GM21390 (cell line): ENCODE measurements at regions not wholly inside any gene's neighbourhood (a gene's known extent, or its start where the extent isn't known, plus 50 kb on each side); places are given as distances from the start of the nearest gene placed in this dataset.

ENCODE experiments used
- ATAC-seq: cut with Tn5 transposase; IDR thresholded peaks from one replicate; pipeline ENCODE4 v1.9.1; 2021; ENCODE audit not compliant: unreplicated experiment

DNA sequence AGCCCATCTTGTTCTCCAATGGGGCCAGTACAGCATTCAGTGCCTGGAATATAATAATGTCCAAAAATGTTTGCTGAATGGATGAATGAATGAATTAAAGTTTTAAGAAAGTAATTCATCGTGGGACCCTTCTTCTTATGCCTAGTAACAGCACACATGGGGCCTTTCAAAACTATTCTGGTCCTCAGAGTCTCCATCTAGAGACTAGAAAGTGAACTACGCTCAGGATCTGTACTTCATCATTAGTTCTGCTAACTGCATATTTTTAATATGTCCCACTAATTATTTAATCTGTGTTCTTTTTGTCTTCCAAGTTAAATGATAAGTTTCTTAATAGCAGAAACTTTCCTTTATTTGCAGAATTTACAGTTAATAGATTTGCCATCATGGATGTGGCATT lies 172.5 kb downstream of the SMAD2 start:
- no peak for ATAC-seq

DNA sequence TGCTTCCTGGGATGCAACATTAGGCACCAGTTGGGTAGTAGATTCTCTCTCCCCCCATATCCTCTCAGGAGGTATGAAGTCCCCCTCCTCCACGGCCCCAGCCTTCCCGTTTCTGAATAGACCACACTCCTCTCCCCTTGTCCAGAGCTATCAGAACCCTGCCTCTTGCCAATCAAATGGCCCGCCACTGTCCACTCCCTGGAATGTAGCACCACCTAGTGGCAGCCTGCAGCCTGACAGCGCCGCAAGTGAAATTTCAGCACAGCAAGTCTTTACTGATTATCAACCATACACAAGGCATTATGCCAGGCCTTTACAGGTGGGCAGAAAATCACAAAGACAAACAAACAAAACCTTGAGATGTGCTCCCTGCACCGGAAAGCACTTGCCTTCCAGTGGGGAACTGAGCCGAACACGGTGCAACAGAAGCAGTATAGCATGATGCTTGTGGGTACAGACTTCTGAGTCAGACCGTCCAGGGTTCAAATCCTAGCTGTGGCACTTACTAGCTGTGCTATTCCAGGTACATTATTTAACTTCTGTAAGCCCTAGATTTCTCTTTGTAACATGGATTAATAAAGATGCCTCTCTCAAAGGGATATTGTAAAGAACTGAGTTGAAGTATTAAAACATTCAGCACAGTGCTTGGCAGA lies 174.0 kb downstream of the SMAD2 start:
- no peak for ATAC-seq

DNA sequence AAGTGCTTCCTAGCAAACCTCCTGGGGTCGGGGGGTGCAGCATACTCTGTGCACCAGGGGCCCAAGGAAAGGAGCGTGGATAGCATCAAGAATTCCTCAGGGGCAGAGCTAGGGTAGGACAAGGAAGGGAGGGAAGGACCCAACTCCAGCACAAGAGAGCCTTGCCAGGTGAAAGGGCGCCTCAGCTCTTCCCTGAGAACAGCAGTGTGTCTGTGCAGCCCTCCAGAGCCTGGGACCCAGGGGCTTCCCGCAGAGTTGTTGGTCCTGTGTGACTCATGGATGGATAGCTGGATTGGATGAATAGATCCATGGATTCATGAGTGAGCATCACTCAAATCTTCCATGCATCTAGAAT lies 175.4 kb downstream of the SMAD2 start:
- ATAC-seq, result no peak

DNA sequence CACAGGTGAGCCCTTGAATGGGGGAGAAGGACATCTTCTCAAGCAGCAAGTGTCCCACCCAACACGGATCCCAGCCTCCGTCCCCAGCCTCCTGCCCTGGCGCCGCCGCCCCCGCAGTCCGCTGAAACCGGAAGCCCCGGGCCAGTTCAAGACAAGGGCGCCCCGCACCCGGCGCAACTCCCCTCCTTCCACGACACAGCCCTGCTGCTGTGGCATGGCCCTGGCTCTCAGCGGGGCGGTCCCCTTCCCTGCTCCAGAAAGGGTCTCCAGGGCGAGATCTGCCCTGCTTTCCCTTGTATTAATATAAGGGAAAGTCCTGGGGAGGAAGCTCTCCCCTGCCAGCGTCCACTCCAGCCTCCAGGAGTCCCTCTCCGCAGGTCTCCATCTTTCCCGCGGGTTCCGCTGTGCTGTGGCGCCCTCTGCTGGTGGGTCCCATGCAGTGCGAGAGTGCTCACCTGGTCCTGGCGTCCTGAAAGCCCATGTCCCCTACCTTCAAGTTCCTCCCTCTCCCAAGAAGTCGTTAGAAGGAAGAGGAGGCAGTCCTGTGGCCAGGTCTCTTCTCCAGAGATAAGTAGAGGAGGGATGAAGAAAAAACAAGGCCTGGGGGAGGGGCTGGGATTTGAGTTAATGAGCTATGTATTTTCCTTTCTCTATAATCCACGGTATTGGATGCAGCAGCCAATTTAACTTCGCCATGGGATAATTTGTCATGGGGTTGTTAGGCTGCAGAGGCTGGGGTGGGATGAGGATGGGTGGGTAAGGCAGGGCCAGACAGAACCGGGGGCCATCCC lies 176.0 kb downstream of the SMAD2 start:
- ATAC-seq, result no peak

DNA sequence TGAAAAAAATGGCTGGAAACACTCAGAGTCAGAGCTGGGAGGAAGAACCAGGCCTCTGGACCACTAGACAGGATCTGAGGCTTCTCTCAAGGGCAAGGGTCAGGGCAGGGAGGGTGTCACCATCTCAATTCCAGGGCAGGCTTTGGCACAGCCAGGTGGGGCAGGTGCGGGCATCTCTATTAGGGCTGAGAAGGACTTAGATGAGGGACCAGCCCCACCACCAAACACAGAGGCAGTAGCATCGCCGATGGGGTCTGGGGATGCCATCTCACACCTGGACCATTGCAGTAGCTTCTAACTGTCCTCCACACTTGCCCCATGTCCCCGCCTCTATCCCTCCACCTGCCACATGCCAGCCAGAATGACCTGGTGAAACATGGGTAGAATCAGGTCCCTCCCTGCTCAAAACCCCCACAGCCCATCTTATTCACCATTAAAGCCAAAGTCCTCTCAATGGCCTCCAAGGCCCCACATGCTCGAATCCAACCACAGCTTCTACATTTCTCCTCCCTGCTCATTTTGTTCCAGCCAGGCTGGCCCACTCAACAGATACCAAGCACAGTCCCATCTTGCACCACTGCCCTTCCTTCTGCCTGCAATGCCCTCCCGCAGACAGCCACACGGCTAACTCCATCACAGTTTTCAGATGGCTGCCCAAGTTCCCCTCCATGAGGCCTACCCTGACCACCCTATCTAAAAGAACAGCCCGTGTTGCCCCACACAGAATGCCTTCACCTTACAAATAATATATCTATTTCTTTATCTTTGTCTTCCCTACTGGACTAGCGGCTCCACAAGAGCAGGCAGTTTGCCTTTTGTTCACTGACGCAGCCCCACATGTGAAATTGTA lies 177.4 kb downstream of the SMAD2 start:
- no peak for ATAC-seq

DNA sequence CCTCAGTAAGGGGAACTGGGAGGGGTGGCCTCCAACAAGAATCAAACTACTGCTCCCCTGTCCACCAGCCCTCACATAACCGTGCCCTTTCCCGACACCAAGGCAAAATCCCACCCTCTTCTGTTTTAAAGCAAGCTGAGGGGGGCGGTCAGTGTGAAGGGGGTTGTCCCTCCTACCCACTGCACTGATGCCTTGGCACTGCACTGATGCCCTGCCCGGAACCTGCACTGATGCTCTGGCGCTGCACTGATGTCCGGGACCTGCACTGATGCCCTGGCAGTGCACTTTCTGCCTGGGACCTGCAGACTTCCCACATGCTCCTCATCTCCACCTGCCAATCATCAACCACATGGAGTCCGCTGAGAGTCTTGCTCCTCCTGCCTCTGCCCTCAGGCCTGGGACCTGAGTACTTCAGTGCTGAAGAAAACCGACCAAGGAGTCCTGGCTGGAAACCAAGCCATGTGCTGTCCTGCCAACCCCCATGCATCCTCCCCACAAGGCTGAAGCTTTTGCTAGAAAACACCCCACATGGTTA lies 179.5 kb downstream of the SMAD2 start:
- no peak for ATAC-seq

DNA sequence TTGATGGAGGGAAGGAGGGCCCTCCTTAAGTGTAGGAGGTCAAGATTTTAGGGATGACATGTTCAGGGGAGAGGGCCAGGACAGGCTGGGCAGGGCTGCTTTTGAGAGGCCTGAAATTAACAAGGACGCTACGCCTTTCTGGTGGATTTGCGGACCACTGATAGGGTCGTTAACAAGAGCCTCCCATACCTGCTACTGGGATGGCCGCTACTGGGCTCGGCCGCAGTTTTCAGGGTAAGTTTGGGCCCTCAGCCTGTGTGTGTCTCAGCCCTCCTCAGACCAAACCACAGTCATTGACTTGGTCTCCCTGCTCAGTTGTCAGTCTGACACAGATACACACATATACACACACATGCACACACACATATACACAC lies 180.9 kb downstream of the SMAD2 start:
- ATAC-seq, result no peak

DNA sequence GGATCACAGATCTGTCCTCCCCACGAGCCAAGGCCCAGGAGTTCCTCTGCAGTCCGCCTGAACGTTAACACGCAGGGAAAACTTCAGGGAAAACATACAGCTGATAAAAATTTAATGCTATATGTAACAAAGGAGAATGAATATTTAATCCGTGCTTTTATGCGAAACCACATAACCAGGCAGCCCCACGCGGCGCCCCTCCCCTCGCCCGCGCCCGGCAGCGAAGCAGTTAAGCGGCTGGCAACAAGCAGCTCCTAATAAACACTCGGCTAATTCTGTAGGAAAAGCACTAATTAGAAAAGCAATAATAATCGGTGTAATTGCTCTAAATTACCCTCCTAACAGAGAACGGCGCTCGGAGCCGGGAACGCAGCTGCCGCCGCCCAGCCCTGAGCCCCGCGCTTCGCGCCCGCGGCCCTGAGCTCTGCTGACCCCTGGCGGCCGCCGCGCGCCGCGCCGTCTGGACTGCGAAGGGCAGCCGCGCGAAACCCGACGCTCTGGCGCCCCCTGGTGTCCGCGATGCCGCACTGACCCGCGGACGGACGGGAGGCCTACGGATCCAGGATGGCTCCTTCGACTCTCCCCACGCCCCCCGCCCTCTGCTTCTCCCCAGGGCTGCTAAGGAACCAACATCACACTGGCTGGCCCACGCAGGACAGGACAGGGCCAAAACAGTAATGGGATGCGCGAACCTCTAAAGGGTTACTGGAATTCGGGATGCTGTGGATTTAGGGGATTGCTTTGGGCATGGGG lies 181.4 kb downstream of the SMAD2 start:
- peak; percentile 94 for ATAC-seq

DNA sequence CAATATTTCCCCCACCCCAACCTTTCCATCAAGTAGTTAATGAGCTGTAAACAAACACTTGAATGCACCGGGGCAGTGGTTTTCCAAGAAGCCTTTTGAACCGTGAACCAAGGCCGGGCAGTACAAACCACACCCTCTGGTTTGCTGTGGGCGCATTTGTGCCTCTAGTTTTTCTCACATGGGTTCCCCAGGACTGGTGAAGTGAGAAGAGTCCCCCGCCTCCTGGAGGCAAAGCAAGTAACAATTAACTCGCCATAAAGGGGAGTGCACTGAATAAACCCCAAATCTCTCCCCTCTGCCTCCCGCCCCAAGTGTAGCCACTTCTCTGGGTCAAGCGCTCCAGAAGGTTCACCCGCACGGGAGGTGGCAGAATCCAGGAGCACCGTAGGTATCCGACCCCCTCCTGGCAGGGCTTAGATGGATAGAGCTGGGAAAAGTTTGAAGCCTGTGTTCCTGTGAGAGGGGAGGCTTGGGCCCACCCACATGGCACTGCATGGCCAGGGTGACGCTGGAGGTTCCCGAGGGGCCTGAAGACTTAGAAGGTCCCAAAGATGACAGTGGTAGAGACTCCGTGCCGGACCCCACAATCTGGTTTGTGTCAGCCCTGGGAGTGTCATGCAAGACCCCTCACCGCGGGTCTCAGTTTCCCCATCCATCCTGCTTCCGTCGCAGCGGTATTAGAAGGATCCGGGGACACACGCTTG lies 182.2 kb downstream of the SMAD2 start:
- no peak for ATAC-seq

DNA sequence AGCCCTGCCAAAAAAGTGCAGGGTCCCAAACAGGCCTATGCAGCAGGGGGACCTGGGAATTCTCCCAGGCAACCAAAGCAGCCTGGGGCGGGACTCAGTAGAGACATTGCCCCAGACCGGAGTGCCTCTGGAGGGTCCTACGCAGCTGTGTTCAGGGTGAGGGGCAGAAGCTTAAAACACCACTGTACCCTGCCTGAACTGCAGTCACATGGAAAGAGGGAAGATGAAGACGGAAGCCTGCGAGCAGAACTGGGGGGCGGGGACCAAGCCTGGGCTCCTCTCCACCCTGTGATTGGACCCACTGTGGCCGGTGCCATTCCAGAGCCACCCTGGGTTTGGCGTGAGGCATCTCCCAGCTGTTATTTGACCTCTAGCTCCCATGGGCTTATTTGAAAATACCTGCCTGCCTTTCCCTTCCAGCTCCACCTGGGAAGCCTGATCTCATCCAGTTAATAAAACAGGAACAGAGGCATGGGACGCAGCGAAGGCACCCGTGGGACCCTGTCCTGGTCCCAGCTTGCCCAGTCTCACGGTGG lies 183.1 kb downstream of the SMAD2 start:
- ATAC-seq, result no peak

DNA sequence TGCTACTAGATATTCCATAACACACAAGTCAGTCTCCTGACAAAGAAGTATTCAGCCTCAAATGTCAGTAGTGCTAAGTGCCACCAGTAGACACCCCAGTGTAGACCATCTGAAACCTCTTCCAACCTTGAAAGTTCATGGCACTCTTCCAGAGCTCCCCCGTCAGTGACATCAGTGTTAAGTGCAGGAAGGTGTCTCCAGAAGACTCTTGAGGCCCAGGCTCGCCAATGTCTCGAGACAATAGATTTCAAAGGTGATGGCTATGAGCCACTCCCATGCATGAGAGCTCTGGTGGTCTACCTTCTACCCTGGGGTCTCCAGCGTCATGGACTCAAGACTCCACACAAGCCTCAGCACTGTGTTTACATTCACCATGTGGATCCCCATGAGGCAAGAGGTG lies 183.8 kb downstream of the SMAD2 start:
- no peak for ATAC-seq

DNA sequence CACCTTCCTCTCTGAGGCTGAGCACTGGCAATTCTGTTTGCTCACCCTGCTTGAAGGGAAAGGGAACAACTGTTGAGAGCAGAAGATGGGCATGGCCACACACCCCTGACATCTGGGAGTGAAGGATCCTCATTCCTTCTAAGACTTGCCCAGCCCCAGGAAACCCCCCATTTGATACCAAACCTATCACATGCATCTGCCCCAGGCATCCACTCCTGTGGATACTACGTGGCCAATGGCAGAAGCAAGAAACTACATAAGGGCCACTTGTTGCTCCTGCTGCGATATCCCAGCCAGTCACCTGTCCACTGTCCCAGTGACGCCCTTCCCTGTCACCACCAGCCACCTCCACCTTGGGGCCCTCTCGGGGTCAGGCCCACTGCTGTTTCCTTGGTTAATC lies 185.2 kb downstream of the SMAD2 start:
- no peak for ATAC-seq

DNA sequence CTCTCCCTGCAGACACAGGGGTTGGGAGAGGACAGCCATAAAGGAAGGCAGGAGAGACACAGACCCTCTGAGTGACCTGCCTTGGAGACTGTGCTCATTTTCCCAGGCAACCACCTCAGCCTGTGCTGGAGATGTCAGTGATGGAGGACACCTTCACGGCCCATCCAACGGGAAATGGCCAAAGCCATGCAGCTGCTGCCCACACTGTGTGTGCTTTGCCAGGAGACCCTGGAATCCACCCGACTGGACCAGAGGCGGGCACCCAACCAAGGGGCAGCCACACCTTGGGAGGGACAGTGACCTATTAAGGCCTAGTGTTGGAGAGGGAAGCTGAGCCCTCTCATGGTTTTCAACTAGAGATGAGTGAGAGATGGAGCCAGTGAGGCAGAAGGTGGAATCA lies 192.5 kb downstream of the SMAD2 start:
- no peak for ATAC-seq

DNA sequence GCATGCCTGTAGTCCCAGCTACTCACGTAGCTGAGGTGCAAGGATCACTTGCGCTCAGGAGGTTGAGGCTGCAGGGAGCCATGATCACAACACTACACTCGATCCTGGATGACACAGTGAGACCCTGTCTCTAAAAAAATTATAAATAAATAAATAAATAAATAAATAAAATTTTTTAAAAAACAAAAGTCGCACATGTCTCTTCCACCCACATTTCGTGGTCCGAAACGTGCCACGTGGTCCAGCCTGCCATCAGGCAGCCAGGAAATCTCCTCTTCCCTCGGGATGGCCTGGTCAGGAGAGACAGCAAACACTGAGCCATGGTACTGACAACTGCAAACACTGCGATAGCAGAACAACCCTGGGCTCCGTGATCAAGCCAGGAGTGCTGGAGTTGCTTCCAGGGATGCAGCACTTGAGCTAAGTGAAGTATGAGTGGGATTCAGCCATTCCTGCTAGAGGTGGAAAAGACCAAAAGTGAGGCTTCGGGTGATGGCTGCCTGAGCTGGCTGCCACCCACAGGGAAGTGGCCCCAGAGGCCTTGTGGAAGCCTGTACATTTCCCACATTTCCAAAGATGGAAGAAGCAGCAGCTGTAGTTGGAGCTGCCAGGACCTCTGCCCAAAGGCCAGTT lies 193.1 kb downstream of the SMAD2 start:
- ATAC-seq, result no peak

DNA sequence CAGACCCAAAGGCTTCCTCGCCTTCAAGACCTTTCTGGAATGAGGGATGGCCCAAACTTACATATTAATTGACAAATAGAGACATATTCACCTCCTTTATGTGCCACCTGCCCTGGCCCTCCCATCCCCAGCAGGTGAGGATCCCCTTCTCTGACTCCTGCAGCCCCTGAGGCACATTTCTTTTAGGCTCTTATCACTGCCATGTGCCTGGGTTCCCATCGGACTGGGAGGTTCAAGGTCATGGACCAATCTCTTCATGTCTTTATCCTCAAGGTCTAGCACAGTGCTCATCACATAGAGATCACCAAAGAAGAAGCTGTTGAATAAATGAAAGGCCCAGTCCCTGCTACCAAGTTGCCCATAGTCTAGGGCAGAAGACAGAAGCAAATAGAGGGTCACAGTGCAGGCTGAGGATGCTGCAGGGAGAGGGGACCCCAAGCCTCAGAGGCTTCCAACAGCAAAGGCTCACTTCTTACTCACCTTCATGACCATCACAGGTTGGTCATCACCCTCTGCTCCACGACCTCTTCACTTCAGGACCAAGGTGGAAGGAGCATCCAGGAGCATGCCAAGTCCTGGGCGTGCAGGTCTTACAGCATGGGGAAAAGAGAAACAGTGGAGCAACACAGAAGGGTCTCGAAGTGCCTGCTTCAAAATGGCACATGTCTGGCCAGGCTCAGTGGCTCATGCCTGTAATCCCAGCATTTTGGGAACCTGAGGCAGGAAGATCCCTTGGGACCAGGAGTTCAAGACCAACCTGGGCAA lies 193.9 kb downstream of the SMAD2 start:
- ATAC-seq, result no peak

DNA sequence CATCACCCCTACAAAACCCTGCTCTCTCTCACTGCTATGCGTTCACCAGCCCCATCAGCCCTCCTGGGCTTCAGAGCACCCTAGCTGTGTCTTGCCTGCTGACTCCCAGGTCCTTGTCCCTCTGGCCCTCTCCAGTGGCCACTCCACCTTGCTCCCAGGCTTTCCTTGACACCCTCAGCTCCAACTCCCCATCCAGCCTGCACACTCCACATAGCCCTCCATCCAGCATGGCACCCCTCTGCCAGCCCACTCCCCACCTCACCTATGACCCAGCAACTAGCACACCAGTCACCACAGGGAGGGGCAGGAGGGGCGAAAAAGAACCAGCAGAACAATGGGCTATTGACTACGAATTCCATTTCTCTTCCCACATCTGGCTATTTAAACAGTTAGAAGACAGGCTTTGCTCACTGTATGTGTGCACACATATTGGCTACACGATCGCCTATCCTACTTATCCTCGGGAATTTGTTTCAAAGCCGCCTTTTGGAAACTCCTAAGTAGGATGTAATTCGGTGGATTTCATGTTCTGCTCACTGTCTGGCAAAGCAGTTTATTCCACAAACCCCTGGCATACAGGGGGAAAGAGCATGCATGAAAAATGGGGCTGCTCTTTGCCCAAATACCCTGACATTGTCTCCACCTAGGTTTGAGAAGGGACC lies 195.3 kb downstream of the SMAD2 start:
- ATAC-seq, result no peak

DNA sequence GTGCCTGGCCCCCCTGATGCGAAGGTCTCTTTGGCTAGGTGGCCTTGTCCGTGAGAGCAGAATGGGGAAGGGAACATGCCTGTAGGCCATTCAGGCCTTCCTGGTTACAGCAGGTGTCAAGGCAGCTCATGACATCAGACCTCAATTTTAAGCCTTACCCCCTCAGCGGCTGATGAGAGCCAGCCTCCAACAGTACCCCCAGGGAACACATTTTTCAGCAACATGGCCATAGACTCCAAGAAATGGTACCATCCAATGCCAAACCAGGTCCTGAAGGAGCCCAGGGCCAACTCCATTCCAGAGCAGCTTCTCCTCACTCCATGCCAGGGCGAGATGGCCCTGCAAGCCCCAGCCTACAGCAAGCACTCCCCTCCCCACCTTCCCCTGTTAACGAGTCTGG lies 199.2 kb downstream of the SMAD2 start:
- ATAC-seq, result no peak

DNA sequence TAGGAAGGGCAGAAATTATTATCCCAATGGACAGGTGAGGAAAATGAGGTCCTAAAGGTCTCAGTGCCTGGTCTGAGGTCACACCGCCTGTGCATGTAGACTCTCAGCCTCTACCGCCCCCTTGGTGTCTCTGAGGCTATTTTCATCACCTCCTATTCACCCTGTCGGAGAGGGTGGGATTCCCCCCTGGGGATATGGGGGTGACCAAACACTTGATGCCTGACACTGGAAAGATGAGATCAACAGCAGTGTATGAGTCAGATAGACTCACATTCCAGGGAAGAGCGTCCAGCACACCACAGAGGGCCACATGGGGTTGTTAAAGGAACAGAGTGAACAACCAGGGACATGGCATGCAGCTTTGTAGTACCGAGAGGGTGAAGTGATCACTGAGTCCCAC lies 199.7 kb downstream of the SMAD2 start:
- ATAC-seq, result no peak
